ENCODE measurements at regions not wholly inside any gene's neighbourhood (a gene's known extent, or its start where the extent isn't known, plus 50 kb on each side); places are given as distances from the start of the nearest gene placed in this dataset.
"Not testable (repeated sequence)": the region's sequence is repeated elsewhere in the genome, so short reads cannot be mapped to it uniquely, and the experiment has no call there.

- intact Hi-C loops (cut with micrococcal nuclease): no loop called here
- H3K4me3 Mint-ChIP-seq: no peak overlapping the region
- H3K27ac Mint-ChIP-seq: no peak overlapping the region
- no peak for DNase-seq
- no peaks in the 10 kb centered on the region for H3K36me3 Mint-ChIP-seq (ENCODE audit: low read depth)
- H3K9me3 Mint-ChIP-seq: peaks cover 11% of the 10 kb centered on the region
- H3K4me1 Mint-ChIP-seq: no peaks in the 10 kb centered on the region
- no peaks in the 10 kb centered on the region for H3K27me3 Mint-ChIP-seq
Measured at GRCh38 chr14:83646228-83646627, 1883.7 kb upstream of the FLRT2 start.

GRCh38 chr14:83660597-83660996 is 1869.3 kb upstream of the FLRT2 start:
- DNase-seq: no peak
- Mint-ChIP-seq H3K4me1 (no peaks in the 10 kb centered on the region), H3K27me3 (no peaks in the 10 kb centered on the region), H3K9me3 (peaks cover 10% of the 10 kb centered on the region), H3K4me3 (no peak overlapping the region), H3K27ac (no peak overlapping the region), H3K36me3 (ENCODE audit: low read depth) (no peaks in the 10 kb centered on the region)
- intact Hi-C loops (cut with micrococcal nuclease): no loop called here

GRCh38 chr14:83664389-83664788 is 1865.6 kb upstream of the FLRT2 start:
- intact Hi-C loops (cut with micrococcal nuclease): no loop called here
- no peak for DNase-seq
- Mint-ChIP-seq H3K36me3 (ENCODE audit: low read depth) (no peaks in the 10 kb centered on the region), H3K27me3 (no peaks in the 10 kb centered on the region), H3K27ac (no peak overlapping the region), H3K4me1 (no peaks in the 10 kb centered on the region), H3K9me3 (peaks cover 12% of the 10 kb centered on the region), H3K4me3 (no peak overlapping the region)

- no peaks in the 10 kb centered on the region for H3K4me1 Mint-ChIP-seq
- intact Hi-C loops (cut with micrococcal nuclease): no loop called here
- H3K9me3 Mint-ChIP-seq: peaks cover 4% of the 10 kb centered on the region
Measured at GRCh38 chr14:83689265-83689664, 1840.7 kb upstream of the FLRT2 start.

GRCh38 chr14:83697099-83697498 is 1832.8 kb upstream of the FLRT2 start:
- intact Hi-C loops (cut with micrococcal nuclease): no loop called here
- Mint-ChIP-seq H3K27ac (no peak overlapping the region), H3K9me3 (no peaks in the 10 kb centered on the region), H3K4me1 (no peaks in the 10 kb centered on the region), H3K27me3 (no peaks in the 10 kb centered on the region), H3K36me3 (ENCODE audit: low read depth) (no peaks in the 10 kb centered on the region), H3K4me3 (no peak overlapping the region)
- DNase-seq: no peak

More at GRCh38 chr14:83689265-83689664, 1840.7 kb upstream of the FLRT2 start:
- H3K27ac Mint-ChIP-seq: no peak overlapping the region
- H3K36me3 Mint-ChIP-seq (ENCODE audit: low read depth): no peaks in the 10 kb centered on the region
- no peaks in the 10 kb centered on the region for H3K27me3 Mint-ChIP-seq
- no peak overlapping the region for H3K4me3 Mint-ChIP-seq
- DNase-seq: no peak

- Mint-ChIP-seq H3K27ac (no peak overlapping the region), H3K27me3 (no peaks in the 10 kb centered on the region), H3K9me3 (no peaks in the 10 kb centered on the region), H3K4me3 (no peak overlapping the region), H3K36me3 (ENCODE audit: low read depth) (no peaks in the 10 kb centered on the region), H3K4me1 (no peaks in the 10 kb centered on the region)
- intact Hi-C loops (cut with micrococcal nuclease): no loop called here
- no peak for DNase-seq
Measured at GRCh38 chr14:83702619-83703018, 1827.3 kb upstream of the FLRT2 start.

GRCh38 chr14:83706231-83706954 is 1823.6 kb upstream of the FLRT2 start:
- Mint-ChIP-seq H3K4me1 (no peaks in the 10 kb centered on the region), H3K27ac (no peak overlapping the region), H3K4me3 (no peak overlapping the region), H3K27me3 (no peaks in the 10 kb centered on the region), H3K36me3 (ENCODE audit: low read depth) (no peaks in the 10 kb centered on the region), H3K9me3 (no peaks in the 10 kb centered on the region)
- DNase-seq: no peak
- intact Hi-C loops (cut with micrococcal nuclease): no loop called here

- Mint-ChIP-seq H3K36me3 (ENCODE audit: low read depth) (no peaks in the 10 kb centered on the region), H3K4me1 (no peaks in the 10 kb centered on the region), H3K27ac (no peak overlapping the region), H3K9me3 (no peaks in the 10 kb centered on the region), H3K27me3 (no peaks in the 10 kb centered on the region), H3K4me3 (no peak overlapping the region)
- intact Hi-C loops (cut with micrococcal nuclease): no loop called here
- no peak for DNase-seq
Measured at GRCh38 chr14:83707056-83707455, 1822.9 kb upstream of the FLRT2 start.

GRCh38 chr14:83709116-83709515 is 1820.8 kb upstream of the FLRT2 start:
- Mint-ChIP-seq H3K4me3 (no peak overlapping the region), H3K27ac (no peak overlapping the region), H3K4me1 (no peaks in the 10 kb centered on the region), H3K9me3 (peaks cover 2% of the 10 kb centered on the region), H3K27me3 (no peaks in the 10 kb centered on the region), H3K36me3 (ENCODE audit: low read depth) (no peaks in the 10 kb centered on the region)
- intact Hi-C loops (cut with micrococcal nuclease): no loop called here
- DNase-seq: no peak

- intact Hi-C loops (cut with micrococcal nuclease): no loop called here
- Mint-ChIP-seq H3K27me3 (no peaks in the 10 kb centered on the region), H3K4me3 (no peak overlapping the region), H3K9me3 (peaks cover 4% of the 10 kb centered on the region), H3K4me1 (no peaks in the 10 kb centered on the region), H3K27ac (no peak overlapping the region), H3K36me3 (ENCODE audit: low read depth) (no peaks in the 10 kb centered on the region)
- no peak for DNase-seq
Measured at GRCh38 chr14:83711046-83711445, 1818.9 kb upstream of the FLRT2 start.

- H3K4me1 Mint-ChIP-seq: no peaks in the 10 kb centered on the region
- H3K4me3 Mint-ChIP-seq: no peak overlapping the region
- peaks cover 4% of the 10 kb centered on the region for H3K9me3 Mint-ChIP-seq
- H3K27ac Mint-ChIP-seq: no peak overlapping the region
- no peaks in the 10 kb centered on the region for H3K36me3 Mint-ChIP-seq (ENCODE audit: low read depth)
- intact Hi-C loops (cut with micrococcal nuclease): no loop called here
- no peak for DNase-seq
- H3K27me3 Mint-ChIP-seq: no peaks in the 10 kb centered on the region
Measured at GRCh38 chr14:83712418-83713129, 1817.4 kb upstream of the FLRT2 start.

GRCh38 chr14:83713732-83714131 is 1816.2 kb upstream of the FLRT2 start:
- Mint-ChIP-seq H3K36me3 (ENCODE audit: low read depth) (no peaks in the 10 kb centered on the region), H3K27ac (no peak overlapping the region)
- intact Hi-C loops (cut with micrococcal nuclease): no loop called here

GRCh38 chr14:83714151-83714550 is 1815.8 kb upstream of the FLRT2 start:
- H3K9me3 Mint-ChIP-seq: peaks cover 4% of the 10 kb centered on the region
- DNase-seq: no peak
- H3K36me3 Mint-ChIP-seq (ENCODE audit: low read depth): no peaks in the 10 kb centered on the region
- no peak overlapping the region for H3K4me3 Mint-ChIP-seq
- no peaks in the 10 kb centered on the region for H3K27me3 Mint-ChIP-seq
- H3K4me1 Mint-ChIP-seq: no peaks in the 10 kb centered on the region
- intact Hi-C loops (cut with micrococcal nuclease): no loop called here
- no peak overlapping the region for H3K27ac Mint-ChIP-seq

More at GRCh38 chr14:83713732-83714131, 1816.2 kb upstream of the FLRT2 start:
- no peak for DNase-seq
- H3K4me3 Mint-ChIP-seq: no peak overlapping the region
- peaks cover 4% of the 10 kb centered on the region for H3K9me3 Mint-ChIP-seq
- no peaks in the 10 kb centered on the region for H3K27me3 Mint-ChIP-seq
- H3K4me1 Mint-ChIP-seq: no peaks in the 10 kb centered on the region

- H3K36me3 Mint-ChIP-seq (ENCODE audit: low read depth); H3K27ac Mint-ChIP-seq; DNase-seq; H3K4me1 Mint-ChIP-seq; H3K27me3 Mint-ChIP-seq; H3K9me3 Mint-ChIP-seq; intact Hi-C loops (cut with micrococcal nuclease); H3K4me3 Mint-ChIP-seq: not testable (repeated sequence)
Measured at GRCh38 chr14:83719435-83719834, 1810.5 kb upstream of the FLRT2 start.
